MM.1S (cell line): ENCODE measurements at regions not wholly inside any gene's neighbourhood (a gene's known extent, or its start where the extent isn't known, plus 50 kb on each side); places are given as distances from the start of the nearest gene placed in this dataset.

Experiments used
- EZH2 ChIP-seq: fragments of 300-600 bp; sonication (generic); optimal IDR thresholded peaks from 2 replicates; pipeline ENCODE3; 2017; ENCODE audit warnings: low read depth, mild to moderate bottlenecking, antibody characterized with exemption, low read length, mixed read lengths
- EZH2phosphoT487 ChIP-seq: fragments of 300-600 bp; sonication (generic); IDR thresholded peaks from 2 replicates; pipeline ENCODE4 v1.6.1; 2018; ENCODE audit warnings: antibody characterized with exemption, low read length
- TF ChIP-seq, protein P1 (sequence below): fragments of 300-600 bp; sonication (generic); IDR thresholded peaks from 2 replicates; pipeline ENCODE4 v1.5.1; 2016; ENCODE audit warnings: antibody characterized with exemption, low read length, mixed read lengths

GRCh38 chr16:65342231-65342866 is 220.5 kb upstream of the CDH11 start:
- TF ChIP-seq EZH2 (no peak), EZH2phosphoT487 (no peak)
- TF ChIP-seq, protein P1, sequence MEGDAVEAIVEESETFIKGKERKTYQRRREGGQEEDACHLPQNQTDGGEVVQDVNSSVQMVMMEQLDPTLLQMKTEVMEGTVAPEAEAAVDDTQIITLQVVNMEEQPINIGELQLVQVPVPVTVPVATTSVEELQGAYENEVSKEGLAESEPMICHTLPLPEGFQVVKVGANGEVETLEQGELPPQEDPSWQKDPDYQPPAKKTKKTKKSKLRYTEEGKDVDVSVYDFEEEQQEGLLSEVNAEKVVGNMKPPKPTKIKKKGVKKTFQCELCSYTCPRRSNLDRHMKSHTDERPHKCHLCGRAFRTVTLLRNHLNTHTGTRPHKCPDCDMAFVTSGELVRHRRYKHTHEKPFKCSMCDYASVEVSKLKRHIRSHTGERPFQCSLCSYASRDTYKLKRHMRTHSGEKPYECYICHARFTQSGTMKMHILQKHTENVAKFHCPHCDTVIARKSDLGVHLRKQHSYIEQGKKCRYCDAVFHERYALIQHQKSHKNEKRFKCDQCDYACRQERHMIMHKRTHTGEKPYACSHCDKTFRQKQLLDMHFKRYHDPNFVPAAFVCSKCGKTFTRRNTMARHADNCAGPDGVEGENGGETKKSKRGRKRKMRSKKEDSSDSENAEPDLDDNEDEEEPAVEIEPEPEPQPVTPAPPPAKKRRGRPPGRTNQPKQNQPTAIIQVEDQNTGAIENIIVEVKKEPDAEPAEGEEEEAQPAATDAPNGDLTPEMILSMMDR, result no peak
